Chondrocyte (in vitro differentiated cells): ENCODE measurements at regions not wholly inside any gene's neighbourhood (a gene's known extent, or its start where the extent isn't known, plus 50 kb on each side); places are given as distances from the start of the nearest gene placed in this dataset.

ENCODE experiments used
- DNase-seq: peaks from one replicate; pipeline ENCODE4 v3.0.0; 2021; ENCODE audit warnings: mixed read lengths, low spot score
- H3K27ac Mint-ChIP-seq: one replicate; pipeline ENCODE4 v1.8.0; 2021; ENCODE audit warnings: mild to moderate bottlenecking, moderate library complexity, mixed read lengths; ENCODE audit not compliant: unreplicated experiment
- H3K27me3 Mint-ChIP-seq: 2 replicates; pipeline ENCODE4 v1.8.0; 2021; ENCODE audit warnings: low read depth, mixed read lengths
- H3K36me3 Mint-ChIP-seq: 2 replicates; pipeline ENCODE4 v1.8.0; 2021; ENCODE audit warnings: low read depth, mixed read lengths
- H3K4me1 Mint-ChIP-seq: 2 replicates; pipeline ENCODE4 v1.8.0; 2021; ENCODE audit warnings: low read depth, mild to moderate bottlenecking, mixed read lengths
- H3K4me3 Mint-ChIP-seq: one replicate; pipeline ENCODE4 v1.8.0; 2021; ENCODE audit warnings: mild to moderate bottlenecking, moderate library complexity, mixed read lengths; ENCODE audit not compliant: unreplicated experiment
- H3K9me3 Mint-ChIP-seq: 2 replicates; pipeline ENCODE4 v1.8.0; 2021; ENCODE audit warnings: low read depth, mixed read lengths
- TF ChIP-seq, protein P1 (sequence below): fragments of 200-600 bp; sonication (generic); IDR thresholded peaks from 2 replicates; pipeline ENCODE4 v1.5.0; 2021; ENCODE audit warnings: antibody characterized with exemption, mild to moderate bottlenecking, moderate library complexity

DNA sequence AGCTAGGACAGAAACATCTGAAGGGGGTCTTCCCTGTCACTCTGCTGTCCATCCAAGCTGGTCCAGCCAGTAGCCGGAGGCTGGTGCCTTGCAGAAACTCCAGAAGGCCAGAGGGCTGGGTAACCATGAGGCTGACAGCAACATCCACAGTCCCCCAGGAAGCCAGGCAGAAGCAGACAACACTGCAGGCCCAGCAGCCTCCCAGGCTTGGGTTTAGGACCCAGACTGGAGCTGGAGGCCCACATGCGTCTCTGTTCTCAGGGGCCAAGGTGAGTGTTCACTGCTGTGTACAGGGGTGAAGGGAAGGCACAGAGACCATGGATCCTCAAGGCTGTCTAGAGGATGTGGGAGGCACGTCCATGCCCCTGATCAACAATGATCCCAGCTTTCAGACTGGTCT is 136.4 kb upstream of the PRMT8 start:
- Mint-ChIP-seq H3K9me3 (no peaks in the 10 kb centered on the region), H3K27me3 (peaks cover 40% of the 10 kb centered on the region), H3K27ac (no peak overlapping the region), H3K36me3 (no peaks in the 10 kb centered on the region), H3K4me1 (no peaks in the 10 kb centered on the region), H3K4me3 (no peak overlapping the region)
- TF ChIP-seq, protein P1, sequence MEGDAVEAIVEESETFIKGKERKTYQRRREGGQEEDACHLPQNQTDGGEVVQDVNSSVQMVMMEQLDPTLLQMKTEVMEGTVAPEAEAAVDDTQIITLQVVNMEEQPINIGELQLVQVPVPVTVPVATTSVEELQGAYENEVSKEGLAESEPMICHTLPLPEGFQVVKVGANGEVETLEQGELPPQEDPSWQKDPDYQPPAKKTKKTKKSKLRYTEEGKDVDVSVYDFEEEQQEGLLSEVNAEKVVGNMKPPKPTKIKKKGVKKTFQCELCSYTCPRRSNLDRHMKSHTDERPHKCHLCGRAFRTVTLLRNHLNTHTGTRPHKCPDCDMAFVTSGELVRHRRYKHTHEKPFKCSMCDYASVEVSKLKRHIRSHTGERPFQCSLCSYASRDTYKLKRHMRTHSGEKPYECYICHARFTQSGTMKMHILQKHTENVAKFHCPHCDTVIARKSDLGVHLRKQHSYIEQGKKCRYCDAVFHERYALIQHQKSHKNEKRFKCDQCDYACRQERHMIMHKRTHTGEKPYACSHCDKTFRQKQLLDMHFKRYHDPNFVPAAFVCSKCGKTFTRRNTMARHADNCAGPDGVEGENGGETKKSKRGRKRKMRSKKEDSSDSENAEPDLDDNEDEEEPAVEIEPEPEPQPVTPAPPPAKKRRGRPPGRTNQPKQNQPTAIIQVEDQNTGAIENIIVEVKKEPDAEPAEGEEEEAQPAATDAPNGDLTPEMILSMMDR = no peak
- no peak for DNase-seq

DNA sequence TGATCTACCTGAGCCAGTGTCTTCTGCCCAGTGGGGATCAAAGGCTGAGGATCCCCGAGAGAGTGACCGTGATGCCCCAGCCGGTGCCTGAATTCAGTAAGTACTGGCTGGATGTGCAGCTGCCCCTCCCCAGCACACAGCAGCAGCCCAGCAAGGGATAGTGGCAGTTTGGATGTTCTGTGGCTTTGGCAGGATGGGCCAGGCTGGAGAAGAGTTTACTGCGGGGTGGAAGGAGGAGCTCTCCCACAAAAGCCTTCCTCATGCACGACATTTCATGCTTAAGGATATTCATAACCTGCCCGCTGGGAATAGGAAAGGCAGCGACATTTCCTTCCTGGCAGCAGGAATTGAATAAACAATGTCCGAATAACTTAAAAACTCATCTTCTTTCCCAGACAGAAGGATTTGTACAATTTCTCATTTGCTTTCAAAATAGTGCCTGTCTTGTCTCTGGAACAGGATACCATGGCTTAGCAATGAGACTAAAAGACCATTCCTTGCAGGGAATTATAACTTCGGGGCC is 135.6 kb upstream of the PRMT8 start:
- no peaks in the 10 kb centered on the region for H3K36me3 Mint-ChIP-seq
- peaks cover 42% of the 10 kb centered on the region for H3K27me3 Mint-ChIP-seq
- no peak for DNase-seq
- TF ChIP-seq, protein P1 = no peak
- H3K9me3 Mint-ChIP-seq = no peaks in the 10 kb centered on the region
- no peak overlapping the region for H3K4me3 Mint-ChIP-seq
- H3K27ac Mint-ChIP-seq = no peak overlapping the region
- H3K4me1 Mint-ChIP-seq = no peaks in the 10 kb centered on the region

DNA sequence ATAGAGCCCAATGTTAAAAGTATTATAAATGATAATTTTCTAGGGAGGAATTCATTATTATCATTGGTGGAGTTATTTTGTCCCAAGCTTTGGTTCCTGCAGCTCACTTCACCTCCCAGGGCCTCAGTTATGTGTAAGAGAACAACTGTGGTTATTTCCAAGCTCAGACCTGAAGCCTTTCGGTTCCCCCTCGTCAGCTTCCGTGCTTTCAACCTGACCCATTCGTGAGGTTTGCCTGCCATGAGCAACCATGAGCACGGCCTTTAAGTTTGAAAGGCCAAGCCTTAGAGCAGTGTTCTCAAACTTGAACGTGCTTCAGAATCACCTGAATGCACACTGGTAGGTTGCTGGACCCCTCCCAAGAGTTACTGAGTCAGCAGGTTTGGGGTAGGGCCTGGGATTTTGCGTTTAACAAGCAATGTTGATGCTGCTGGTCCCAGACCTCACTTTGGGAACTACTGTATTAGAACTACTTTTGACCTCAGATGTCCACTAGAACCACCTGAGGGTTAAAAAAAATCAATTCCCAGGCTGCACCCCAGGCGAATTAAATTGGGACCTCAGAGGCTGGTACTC is 133.0 kb upstream of the PRMT8 start:
- Mint-ChIP-seq H3K4me3 (no peak overlapping the region), H3K27ac (no peak overlapping the region), H3K27me3 (peaks cover 42% of the 10 kb centered on the region), H3K9me3 (no peaks in the 10 kb centered on the region), H3K36me3 (no peaks in the 10 kb centered on the region), H3K4me1 (no peaks in the 10 kb centered on the region)
- DNase-seq = no peak
- TF ChIP-seq, protein P1 = no peak

DNA sequence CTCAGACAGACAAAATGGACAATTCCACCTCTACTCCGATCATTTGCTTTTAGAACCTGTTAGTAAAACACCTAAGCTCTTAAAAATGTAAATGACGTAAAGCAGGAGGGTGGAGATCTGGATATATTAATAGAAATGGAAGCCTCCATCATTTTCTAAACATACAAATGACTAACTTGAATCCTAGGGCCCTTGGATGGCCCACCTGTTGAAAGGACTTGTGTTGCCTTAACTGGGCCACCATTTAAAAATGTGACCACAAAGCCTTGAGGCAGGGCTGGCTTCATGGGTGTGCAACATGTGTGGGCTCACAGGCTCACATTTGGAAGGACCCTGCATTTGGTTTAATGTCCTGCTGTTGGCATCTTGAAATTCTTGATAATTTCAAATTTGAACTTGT is 131.5 kb upstream of the PRMT8 start:
- no peak for DNase-seq
- TF ChIP-seq, protein P1 = no peak
- H3K4me1 Mint-ChIP-seq = no peaks in the 10 kb centered on the region
- H3K27me3 Mint-ChIP-seq = peaks cover 45% of the 10 kb centered on the region
- H3K4me3 Mint-ChIP-seq = no peak overlapping the region
- H3K36me3 Mint-ChIP-seq = no peaks in the 10 kb centered on the region
- no peak overlapping the region for H3K27ac Mint-ChIP-seq
- no peaks in the 10 kb centered on the region for H3K9me3 Mint-ChIP-seq

DNA sequence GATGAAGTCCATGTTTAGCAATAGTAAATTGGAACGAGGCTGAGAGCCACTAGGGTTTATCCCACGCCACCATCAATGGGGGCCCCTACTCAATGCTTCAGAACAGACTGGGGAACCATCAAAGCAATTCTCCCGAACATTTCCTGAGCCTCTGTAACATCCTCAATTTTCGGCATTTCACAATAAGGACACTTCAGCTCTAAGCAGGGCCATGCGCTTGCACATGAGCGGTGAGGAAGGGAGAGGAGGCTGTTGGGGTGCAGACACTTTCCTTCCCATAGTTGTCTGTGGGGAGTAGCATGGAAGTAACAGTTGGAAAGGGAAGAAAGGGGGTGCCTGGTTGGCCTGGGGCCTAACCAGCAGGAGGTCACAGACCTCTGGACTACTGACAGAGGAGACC is 129.9 kb upstream of the PRMT8 start:
- Mint-ChIP-seq H3K27me3 (peaks cover 52% of the 10 kb centered on the region), H3K27ac (no peak overlapping the region), H3K4me3 (no peak overlapping the region), H3K36me3 (no peaks in the 10 kb centered on the region), H3K9me3 (no peaks in the 10 kb centered on the region), H3K4me1 (peaks cover 3% of the 10 kb centered on the region)
- TF ChIP-seq, protein P1 = no peak
- no peak for DNase-seq
